Right kidney (tissue), 1 donor: ENCODE measurements at regions not wholly inside any gene's neighbourhood (a gene's known extent, or its start where the extent isn't known, plus 50 kb on each side); places are given as distances from the start of the nearest gene placed in this dataset.
A peak's percentile ranks its signal among the peaks of the same experiment; 100 is the strongest.

Experiments
- DNase-seq: peaks from one replicate; pipeline ENCODE4 v3.0.0-alpha.2; 2016

DNA sequence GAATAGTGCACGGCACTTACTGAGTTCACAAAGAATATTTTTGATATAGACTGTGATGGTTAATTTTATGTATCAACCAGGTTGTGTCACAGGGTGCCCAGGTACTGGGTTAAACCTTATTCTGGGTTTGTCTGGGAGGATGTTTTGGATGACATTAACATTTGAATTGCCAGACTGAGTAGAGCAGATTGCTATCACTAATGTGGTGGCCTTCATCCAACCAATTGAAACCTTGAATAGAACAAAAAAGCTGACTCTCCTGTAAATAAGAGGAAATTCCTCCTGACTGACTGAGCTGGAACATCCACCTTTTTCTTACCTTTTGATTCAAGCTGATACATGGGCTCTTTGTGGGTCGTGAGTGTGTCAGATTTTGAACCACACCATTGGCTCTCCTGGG lies 1424.4 kb upstream of the MIR17HG start:
- DNase-seq = no peak

DNA sequence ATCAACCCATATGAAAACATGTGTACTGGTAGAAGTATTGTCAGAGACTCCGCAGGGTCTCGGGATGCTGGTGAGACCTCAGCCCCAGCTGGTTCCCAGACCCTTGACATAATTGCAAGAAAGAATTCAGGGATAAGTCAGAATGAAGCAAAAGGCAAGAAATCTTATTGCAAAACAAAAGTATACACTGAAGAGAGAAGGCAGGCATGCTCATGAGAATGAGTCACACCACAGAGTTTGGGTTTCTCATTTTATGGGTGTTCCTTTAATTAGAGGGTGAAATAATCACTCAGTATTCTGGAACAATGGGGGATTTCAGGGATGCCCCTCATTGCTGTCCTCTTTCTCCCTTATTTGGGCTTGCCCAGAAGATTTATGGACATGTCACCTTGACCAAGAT lies 1423.8 kb upstream of the MIR17HG start:
- no peak for DNase-seq

DNA sequence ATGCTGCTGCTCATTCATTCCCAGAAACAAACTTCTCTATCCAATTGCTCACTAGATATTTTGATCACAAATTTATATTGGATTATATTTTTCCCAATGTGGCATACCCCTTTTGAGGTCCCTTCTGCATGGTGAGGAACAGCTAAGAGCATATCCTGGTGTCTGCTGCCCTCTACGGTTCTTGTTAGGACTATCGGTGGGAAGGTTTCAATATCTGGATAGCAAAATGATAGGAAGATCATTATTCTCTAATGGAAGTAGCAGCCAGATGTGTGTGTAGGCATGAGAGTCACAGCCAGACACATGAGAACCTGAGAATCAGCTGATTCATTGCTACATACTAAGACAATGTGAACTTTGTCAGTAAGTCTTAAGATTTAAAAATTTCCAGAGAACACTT lies 1422.4 kb upstream of the MIR17HG start:
- DNase-seq = no peak

DNA sequence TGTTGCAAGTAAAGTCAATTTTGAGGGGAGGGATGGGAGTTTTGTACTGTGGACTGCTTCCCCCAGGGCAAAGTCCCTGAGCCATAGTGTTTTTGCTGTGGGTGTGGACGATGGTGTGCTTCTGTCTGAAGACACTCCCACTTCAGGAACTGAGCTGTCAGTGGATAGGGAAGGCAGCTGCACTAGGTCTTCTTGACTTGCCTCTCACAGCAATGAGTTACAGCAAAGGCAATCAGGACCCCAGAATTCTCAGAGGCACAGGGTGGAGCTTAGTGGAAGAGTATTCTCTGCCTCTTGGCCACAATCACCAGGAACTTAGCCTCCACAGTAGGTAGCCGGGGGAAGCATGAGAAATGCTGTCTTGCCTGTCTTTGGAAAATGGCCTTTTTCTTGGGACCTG lies 1416.6 kb upstream of the MIR17HG start:
- peak; percentile 4 for DNase-seq

DNA sequence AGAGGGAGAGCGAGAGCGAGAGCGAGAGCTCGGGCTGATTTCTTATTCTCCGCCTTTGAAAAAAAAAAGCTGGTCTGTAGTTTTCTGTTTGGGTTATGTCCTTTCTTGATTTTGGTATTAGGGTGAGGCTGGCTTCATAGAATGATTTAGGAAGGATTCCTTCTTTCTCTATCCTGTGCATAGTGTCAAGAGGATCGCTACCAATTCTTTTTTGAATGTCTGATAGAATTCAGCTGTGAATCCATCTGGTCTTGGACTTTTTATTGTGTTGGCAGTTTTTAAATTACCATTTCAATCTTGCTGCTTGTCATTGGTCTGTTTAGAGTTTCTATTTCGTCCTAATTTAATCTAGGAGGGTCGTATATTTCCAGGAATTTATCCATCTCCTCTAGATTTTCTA lies 1414.6 kb upstream of the MIR17HG start:
- DNase-seq = no peak

DNA sequence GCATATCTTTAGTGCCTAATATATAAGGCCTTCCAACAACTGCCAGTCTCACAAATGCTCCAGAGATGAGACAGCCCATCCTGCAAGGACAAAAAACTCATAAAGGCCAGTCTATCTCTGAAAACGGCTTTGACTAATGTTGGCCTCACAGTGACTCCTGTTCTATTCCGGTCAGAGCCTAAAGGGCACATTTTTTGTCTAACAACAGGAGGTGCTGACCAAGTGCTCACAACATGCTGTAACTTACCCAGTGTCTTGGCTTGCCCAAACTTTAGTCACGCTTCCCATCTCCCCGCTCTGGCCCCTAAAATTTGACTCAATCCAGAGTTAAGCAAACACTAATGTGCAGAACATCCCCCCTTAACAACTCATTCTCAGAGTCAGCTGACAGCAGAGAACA lies 1411.2 kb upstream of the MIR17HG start:
- DNase-seq = no peak

DNA sequence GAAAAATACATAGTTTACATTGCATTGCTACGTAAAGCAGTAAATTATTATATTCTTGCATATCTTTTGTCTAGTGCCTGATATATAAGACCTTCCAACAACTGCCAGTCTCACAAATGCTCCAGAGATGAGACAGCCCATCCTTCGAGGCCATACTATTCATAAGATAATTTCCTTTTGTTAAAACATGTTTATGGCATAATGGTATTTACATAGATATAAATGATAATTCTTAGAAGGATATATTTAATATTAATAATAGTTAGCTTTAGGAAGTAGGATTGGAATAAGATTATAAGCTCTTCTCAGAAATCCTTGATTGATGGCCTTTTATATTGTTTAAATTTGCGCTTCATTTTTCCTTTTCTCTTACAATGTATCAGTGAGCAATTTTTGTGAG lies 1410.1 kb upstream of the MIR17HG start:
- DNase-seq = no peak

DNA sequence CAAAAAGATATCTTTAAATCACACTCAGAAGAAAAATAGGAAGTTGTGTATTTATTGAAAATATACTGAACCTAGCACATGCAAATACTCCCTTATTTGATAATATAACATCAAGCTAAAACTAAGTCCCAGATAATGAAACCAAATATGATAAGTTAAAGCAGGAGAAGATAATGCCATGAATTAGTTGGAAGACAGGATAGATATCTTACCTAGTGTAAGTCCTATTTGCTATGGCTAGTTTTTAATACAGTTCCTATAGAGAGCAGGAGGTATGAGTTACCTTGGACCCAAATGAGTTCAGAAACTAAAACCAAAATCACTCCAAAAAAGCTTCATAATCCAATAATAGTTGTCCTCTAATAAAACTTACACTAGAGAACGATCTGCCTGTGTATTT lies 1407.1 kb upstream of the MIR17HG start:
- no peak for DNase-seq

DNA sequence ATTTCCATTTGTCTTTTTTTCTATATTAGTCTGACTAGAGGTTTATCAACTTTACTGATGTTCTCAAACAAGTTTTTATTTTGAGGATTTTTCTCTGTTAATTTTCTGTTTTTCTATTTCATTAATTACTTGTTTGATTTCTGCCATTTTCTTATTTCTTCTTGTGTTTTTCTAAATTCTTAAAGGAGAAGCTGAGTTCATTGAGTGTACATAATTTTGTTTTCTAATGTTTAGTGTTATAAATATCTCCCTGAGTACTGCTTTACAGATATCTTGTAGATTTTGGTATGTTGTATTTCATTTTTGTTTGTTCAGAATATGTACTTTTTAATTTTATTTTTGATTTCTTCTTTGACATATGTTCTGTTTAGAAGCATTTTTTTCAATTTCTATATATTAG lies 1404.3 kb upstream of the MIR17HG start:
- DNase-seq = no peak

DNA sequence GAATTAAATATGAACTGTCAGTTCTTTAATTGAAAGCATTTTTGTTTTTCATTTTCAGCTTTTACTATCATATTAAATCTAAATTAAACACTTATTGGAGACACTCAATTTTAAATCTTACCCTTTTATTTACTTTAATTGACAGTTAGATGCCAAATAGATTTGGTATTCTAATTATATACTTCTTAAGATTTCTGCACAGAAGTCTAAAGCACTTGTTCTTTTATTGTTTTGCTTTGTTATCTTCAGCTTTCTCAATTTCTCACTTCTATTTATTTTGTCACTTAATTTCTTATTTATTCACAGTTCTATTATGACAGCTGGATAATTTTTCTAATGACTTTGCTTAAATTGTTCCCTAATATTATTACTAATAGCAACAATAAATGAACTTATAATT lies 1397.3 kb upstream of the MIR17HG start:
- no peak for DNase-seq

DNA sequence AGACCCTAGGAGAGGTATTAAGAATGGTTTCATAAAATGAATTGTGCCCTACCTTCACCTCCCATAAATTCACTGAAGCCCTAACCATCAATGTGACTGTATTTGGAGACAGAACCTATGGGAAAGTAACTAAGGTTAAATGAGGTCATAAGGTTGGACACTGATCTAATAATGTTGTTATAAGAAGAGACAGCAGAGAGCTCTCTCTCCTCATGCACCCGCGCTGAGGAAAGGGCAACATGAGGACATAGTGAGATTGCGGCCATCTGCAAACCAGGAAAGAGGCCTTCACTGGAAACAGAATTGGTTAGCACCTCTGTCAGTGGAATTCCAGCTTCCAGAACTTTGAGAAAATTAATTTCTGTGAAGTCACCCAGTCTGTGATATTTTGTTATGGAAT lies 1396.1 kb upstream of the MIR17HG start:
- no peak for DNase-seq

DNA sequence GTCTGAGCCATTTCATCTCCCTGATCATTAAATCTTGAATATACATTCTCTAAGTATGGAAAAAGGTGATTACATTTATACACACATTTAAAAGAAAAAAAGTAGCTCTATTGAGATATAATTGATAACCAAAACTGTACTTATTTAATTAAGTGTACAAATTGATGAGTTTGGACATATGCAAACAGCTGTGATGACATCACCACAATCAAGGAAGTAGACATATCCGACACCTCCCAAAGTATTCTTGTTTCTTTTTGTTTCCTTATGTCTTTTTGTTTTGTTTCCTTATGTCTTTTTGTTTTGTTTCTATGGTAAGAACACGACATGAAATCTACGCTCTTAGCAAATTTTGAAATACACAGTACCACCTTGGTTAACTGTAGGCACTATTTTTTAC lies 1393.9 kb upstream of the MIR17HG start:
- no peak for DNase-seq

DNA sequence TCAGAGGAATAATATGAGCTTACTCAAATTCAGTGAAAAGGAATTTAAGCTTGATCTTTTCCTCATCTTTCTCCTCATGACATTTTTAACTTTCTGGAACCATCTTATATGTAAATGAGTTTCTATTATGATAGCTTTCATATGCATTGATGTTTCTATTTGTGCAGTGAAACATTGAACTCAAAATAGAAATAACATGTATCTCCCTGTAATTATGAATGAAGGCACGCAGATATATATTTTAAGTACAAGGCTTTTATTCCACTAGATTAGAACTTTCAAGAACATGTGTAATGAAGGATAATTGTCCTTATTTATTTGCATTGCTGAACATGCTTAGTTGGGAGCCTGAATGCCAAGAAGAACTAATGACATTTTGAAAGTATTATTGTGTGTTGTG lies 1391.7 kb upstream of the MIR17HG start:
- no peak for DNase-seq

DNA sequence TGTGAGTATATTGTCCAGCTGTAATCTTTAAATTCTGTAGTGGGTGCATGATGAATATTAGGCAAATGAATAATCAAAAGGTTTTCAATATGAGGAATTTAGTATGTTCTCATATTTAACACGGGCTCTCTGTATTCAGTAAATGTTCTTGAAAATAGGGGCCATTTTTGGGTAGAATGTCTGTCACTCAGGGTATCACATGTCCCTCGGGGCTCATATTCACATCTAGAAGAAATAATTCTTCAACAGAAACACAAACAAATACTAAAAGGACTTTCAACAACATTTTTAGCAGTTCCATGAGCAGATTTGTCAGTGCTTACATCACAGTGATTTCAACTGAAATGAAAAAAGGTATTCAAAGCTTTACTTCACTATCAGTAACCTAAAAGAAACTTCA lies 1388.4 kb upstream of the MIR17HG start:
- DNase-seq = no peak

DNA sequence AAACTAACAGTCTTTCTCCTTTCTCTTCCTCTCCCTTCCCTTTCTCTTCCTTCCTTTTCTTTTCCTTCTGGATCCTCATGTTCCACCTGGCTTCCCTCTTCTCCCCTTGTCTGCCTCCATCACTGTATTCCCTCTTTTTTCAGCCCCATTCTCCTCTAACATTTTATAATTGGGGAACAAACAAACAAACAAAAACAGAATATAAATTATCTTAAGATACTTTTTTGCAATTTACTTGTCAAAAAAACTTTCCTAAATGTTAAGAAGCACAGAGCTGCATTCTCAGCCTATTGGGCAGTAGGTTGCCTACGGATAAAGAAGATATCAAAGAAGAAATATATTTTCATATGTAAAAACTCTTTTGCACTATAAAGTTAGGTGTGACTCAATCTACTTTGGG lies 1382.2 kb upstream of the MIR17HG start:
- no peak for DNase-seq

DNA sequence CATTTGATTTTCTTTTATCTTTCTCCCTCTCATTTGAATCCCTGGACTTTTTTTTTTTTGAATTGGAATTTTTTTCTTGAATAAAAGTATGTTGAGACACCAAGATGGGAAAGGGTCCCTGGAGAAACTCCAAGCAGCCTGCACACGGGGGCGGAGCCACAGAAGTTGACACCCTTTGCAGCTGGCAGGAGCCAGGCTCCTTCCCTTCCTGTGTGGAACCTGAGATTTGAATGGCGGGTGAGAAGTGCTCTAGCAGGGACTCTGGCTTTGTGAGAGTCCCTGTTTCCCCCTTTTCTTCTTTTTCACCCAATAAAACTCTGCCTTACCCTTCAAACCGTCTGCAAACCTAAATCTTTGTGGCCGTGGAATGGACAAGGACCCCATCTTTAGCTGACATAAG lies 1381.0 kb upstream of the MIR17HG start:
- no peak for DNase-seq

DNA sequence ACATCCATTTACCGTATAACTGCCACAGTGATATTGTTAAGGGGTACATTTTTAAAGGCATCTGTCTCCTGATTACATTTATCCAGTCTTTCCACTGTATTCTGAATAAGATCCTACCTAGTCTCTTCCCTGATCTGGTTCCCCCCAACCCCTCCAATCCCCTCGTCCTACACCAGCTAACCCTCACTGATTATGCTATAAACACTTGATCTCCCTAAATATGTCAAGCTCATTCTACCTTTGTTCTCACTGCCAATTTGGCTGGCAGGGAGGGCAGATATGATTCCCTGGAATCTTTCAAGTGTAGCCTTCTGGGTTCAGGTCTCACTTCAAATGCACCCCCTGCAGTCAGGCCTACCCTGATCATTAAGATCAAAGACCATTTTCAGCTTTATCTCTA lies 1379.8 kb upstream of the MIR17HG start:
- no peak for DNase-seq

DNA sequence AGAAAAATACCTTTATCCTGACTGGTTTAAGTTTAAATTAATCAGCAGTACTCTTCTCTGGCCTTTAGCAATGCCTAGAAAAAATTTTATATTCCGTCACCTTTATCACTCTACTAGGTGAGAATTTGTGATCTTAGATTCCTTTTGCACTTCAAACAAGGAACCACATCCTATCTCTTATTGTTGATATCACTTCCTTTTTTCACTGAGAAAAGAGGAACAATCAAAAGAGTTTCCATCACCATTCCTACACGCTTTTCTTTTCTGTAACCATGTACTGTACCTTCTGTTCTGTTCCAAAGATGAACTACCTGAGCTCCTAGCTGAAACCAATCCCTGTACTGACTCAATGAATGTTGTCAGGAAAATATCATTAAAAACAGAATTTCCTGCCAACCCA lies 1379.0 kb upstream of the MIR17HG start:
- no peak for DNase-seq

DNA sequence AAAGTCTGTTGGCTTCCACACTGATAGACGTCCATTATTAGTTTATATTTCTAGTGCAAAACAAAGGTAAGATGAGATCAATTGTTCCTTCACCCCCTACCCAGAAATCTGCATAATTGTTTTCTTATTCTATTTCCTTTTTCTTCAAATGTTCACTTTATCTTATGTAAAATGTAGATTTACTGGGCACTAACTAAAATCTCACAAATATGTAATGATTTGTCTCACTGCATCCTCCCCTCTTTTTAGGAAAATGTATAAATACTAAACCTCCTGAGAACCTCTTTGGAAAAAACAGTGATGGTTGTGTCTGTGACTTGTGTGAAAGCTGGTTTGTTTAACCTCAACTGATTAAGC lies 1377.2 kb upstream of the MIR17HG start:
- no peak for DNase-seq

DNA sequence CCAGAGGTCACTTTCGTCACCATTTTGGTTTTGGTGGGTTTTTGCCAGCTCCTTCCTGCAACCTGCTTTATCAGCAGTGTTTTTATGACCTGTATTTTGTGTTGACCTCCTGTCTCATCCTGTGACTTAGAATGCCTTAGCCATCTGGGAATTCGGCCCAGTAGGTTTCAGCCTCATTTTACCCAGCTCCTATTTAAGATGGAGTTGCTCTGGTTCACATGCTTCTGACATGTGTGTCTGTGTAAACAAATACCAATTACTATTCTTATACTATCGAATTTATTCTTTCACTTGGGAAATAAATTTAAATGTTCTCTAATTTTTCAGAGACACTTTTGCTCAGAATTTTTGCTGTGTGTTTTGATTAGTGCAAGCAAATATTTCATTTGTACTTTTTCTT lies 1370.3 kb upstream of the MIR17HG start:
- no peak for DNase-seq

DNA sequence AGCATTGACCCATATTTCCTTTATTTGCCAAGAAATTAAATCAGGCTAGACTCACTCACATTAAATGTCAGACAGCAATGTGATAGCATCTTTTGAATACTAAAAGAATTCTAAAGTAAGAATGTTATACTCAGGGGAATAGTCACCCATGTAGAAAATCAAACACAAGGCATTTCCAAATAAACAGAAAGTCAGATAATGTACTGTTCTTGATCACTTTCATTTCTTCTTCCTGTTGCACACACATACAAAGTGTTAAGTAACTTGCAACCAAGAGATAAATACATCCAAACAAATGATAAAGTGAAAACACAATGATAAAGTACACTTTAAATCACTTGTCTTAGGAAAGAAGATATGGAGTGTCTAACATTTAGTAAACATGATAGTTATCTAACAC lies 1366.6 kb upstream of the MIR17HG start:
- DNase-seq = no peak

DNA sequence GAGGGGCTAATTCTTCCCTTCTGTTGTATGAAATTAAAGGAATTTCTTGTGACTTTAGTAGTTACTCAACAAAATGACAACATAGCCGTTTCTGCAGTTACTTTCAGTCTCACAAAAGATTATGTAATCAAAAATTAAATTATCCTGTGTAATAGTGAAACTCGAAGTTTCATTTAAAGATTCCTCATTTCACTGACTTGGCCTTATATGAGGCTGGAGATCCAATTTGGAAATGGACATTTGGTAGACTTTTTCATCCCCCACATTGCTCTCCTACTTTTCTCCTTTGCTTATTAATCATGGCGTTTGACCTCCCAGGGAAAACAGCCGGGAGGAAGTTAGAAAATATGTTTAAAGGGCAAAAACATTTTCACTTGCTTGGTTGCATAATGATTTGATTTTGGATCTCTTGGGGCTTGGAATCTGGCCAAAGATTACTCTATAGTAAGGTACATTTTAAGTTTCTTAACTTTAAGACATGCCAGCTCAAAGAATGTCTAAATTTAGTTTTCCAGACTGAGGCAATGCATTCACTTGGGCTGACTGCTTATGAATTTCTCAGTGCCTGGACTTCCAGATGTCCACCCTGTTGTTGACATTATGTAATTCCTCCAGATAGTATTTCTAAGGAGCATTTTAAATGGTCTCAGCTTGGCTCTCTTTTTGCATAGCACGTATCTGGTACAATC lies 1364.9 kb upstream of the MIR17HG start:
- no peak for DNase-seq

DNA sequence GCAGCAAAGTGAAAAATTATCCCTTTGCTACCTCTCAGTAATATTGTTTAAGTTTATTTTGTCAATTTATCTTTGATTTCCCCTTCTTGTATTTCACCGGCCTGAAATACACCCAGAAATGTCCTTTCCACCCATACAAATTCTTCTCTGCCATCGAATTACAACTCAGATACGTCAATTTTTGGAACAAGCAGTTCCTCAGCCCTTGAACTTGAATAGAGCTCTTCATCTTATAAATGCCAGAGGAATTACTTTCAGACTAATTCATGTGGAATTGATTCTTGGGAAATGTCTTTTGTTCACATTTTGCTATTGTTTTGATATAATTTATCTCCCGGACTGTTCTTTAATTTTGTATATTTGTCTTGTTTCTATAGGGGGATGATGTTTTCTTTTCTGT lies 1359.3 kb upstream of the MIR17HG start:
- DNase-seq = no peak

DNA sequence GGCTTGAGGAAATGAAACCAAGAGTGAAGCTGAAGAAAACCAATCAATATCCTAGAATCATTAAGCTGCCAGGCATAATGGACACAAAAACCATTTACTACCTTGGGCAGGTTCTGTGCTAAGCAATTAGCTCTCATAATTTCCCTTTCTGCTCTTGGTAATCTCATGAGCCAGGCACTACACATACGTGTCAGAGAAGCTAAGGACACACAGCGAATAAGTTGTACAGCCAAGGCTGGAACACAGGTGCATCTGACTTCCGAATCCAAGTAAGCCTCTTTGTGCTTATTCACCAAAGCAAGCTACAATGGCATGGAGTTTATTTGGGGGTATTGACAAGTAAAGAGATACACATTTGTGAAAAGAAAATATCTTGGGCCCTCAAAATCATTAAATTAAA lies 1343.9 kb upstream of the MIR17HG start:
- DNase-seq = no peak

DNA sequence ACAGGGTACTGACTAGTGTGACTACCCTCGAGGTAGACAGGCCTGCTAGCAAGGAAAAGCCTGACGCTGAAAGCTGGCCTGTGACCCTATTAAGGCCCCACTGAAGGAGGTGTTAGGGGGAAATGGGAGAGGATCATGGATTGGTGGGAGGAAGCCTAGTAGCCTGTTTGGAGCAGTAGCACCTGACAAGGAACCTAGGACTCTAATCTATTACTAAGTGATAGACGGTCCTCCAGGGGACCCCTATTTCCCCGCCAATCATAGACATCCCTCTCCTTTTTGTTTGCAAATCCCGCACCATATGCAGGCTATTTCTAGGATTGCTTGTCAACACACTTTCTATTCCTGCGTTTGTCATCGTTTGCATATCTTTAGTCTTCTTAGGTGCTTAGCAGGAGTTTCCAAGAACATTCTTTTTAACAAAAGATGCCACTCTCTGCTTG lies 1338.8 kb upstream of the MIR17HG start:
- DNase-seq = no peak
